ENCODE measurements at regions not wholly inside any gene's neighbourhood (a gene's known extent, or its start where the extent isn't known, plus 50 kb on each side); places are given as distances from the start of the nearest gene placed in this dataset.
"Not testable (repeated sequence)": the region's sequence is repeated elsewhere in the genome, so short reads cannot be mapped to it uniquely, and the experiment has no call there.

DNA sequence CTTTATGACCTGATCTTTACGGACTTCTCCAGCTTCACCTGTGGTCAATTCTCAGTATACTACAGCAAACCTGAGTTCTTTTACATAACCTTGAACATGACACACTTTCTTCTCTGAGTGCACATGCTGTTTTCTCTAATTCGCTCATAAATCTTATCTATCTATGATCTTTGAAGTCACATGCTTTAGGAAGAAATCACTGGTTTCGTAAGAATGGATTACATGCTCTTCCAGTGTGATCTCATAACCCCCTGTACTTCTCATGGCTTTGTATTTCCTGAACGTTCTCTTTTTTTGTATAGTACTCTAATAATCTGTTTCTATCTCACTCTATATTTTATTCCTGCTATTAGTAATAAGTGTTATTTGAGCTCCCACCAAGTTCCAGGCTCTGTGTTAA lies 1165.2 kb downstream of the TBL1XR1 start:
- no peak for DNase-seq

DNA sequence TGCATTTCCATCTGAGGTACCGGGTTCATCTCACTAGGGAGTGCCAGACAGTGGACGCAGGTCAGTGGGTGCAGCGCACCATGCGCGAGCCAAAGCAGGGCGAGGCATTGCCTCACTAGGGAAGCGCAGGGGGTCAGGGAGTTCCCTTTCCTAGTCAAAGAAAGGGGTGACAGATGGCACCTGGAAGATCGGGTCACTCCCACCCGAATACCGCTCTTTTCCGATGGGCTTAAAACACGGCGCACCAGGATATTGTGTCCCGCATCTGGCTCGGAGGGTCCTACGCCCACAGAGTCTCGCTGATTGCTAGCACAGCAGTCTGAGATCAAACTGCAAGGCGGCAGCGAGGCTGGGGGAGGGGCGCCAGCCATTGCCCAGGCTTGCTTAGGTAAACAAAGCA lies 1157.1 kb downstream of the NAALADL2 start:
- DNase-seq: not testable (repeated sequence)

DNA sequence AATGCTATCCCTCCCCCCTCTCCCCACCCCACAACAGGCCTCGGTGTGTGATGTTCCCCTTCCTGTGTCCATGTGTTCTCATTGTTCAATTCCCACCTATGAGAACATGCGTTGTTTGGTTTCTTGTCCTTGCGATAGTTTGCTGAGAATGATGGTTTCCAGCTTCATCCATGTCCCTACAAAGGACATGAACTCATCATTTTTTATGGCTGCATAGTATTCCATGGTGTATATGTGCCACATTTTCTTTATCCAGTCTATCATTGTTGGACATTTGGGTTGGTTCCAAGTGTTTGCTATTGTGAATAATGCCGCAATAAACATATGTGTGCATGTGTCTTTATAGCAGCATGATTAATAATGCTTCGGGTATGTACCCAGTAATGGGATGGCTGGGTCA lies 1156.1 kb downstream of the NAALADL2 start:
- not testable (repeated sequence) for DNase-seq

- no peak for DNase-seq
These were observed 1150.1 kb downstream of the NAALADL2 start for GRCh38 chr3:176009256-176009655.

GRCh38 chr3:176005564-176005963 lies 1146.4 kb downstream of the NAALADL2 start:
- DNase-seq: no peak

DNA sequence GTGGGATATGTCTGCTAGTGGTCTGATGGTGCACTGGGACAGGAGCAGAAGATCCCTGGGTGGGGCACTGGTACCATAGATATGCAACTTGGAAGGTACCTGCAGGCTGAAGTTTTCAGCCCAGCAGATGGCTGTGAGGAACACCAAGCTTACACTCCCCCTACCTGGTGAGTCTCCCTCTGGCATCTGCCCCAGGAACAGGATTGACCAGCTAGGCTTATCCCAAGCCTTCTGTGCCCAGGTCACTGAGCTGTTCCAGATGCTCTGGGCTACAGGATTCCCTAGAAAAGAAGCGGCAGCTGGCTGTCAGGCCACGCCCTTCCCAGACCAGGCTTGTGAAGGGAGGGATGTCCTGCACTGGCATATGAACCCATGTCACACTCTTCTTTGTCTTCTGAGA lies 1130.0 kb downstream of the NAALADL2 start:
- DNase-seq: no peak

DNA sequence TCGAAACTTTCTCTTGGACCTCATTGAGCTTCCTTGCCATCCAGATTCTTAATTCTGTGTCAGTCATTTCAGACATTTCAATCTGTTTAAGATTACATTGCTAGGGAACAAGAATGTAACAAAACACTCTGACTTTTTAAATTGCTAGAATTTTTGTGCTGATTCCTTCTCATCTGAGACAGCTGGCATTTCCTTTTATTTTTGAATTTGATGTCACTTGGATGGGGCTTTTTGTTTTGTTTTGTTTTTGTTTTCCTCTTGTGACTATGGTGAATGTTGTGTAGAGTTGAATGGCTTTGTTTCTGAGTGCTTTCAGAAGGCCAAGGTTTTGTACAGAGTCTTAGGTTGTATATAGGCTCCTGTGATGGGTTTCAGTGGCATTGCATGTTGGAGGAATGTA lies 1129.3 kb downstream of the NAALADL2 start:
- DNase-seq: no peak

DNA sequence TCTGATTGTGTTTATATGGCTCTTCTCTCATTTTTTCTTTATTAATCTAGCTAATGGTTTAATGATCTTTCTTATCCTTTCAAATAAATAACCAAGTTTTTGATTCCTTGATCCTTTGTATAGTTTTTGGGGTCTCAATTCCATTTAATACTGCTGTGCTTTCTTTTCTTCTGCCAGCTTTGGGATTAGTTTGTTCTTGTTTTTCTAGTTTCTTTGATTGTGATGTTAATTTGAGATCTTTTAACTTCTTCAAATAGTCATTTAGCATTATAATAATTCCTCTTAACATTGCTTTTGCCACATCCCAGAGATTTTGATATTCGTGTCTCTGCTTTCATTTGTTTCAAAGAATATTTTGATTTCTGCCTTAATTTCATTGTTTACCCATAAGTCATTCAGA lies 1126.6 kb downstream of the NAALADL2 start:
- DNase-seq: no peak

DNA sequence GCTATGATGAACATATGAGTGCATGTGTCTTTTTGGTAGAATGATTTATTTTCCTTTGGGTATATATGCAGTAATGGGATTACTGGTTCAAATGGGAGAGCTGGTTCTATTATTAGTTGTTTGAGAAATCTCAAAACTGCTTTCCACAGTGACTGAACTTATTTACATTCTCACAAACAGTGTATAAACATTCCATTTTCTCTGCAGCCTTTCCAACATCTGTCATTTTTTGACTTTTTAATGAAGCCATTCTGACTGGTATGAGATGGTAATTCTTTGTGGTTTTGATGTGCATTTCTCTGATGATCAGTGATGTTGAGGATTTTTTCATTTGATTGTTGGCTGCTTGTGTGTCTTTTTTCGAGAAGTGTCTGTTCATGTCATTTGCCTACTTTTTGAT lies 1124.2 kb downstream of the NAALADL2 start:
- no peak for DNase-seq

- no peak for DNase-seq
These were observed 1121.5 kb downstream of the NAALADL2 start for GRCh38 chr3:175980486-175981090.

DNA sequence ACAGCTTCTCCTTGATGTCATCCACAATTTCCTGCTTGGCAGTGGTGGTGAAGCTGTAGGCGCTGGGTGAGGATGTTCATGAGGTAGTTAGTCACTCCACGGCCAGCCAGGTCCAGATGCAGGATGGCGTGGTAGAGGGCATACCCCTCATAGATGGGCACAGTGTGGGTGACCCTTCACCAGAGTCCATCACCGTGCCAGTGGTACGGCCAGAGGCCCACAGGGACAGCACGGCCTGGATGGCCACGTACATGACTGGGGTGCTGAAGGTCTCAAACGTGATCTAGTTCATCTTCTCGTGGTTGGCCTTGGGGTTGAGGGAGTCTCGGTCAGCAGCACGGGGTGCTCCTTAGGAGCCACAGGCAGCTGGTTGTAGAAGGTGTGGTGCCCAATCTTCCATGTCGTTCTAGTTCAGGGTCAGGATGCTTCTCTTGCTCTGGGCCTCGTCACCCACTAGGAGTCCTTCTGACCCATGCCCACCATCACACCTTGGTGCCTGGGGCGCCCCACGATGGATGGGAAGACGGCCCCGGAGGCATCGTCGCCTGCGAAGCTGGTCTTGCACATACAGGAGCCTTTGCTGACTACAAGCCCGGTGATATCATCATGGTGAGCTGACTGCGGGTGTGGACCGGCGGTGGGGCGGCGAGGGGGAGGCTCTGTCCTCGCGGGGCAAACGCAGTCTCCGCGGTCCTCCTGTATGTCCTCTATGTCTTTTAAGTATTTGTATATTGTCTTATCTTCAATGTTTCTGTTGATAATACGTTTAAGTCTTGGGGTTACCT lies 1119.0 kb downstream of the NAALADL2 start:
- DNase-seq: no peak

- DNase-seq: no peak
These were observed 1110.3 kb downstream of the NAALADL2 start for GRCh38 chr3:175969456-175969855.

GRCh38 chr3:175965036-175965435 lies 1105.9 kb downstream of the NAALADL2 start:
- DNase-seq: no peak

GRCh38 chr3:175957427-175957826 lies 1098.3 kb downstream of the NAALADL2 start:
- DNase-seq: no peak

DNA sequence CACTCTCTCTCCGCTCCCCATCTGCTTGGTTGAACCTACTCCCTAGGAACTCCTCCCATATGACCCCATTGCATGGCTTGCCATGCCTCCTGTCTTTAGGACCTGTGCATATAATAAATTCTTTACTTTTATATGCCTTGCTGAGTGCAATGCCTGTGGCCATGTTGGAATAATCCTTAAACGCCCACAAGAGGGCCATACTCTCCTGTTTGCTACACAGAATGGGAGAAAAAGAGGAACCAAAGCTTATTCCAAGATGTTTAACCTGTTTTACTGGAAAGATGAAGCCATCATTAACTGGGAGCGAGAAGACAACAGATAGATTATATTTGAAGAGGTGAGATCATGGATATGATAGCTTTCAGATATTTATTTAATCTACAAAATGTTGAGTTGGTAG lies 1097.8 kb downstream of the NAALADL2 start:
- no peak for DNase-seq

- no peak for DNase-seq
These were observed 1092.0 kb downstream of the NAALADL2 start for GRCh38 chr3:175951047-175951694.

- DNase-seq: no peak
These were observed 1088.9 kb downstream of the NAALADL2 start for GRCh38 chr3:175948041-175948440.

DNA sequence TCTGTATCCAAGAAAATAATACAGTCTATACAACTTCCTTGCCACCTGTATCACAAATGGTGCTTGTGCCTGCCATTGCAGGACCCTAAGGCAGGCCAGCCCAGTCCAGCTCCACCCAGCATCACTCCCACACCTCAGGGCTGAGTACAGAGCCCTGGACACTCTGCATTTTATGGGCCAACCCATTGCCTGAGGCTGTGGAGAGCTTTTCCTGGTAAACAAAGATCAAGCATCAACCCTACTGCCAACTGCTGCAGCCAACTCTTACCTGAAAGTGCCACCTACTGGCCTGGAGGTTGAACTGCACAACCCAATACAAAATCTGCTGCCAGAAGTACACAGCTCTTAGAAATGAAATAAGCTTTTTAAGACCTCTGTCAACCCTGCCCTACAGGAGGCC lies 1082.2 kb downstream of the NAALADL2 start:
- no peak for DNase-seq

DNA sequence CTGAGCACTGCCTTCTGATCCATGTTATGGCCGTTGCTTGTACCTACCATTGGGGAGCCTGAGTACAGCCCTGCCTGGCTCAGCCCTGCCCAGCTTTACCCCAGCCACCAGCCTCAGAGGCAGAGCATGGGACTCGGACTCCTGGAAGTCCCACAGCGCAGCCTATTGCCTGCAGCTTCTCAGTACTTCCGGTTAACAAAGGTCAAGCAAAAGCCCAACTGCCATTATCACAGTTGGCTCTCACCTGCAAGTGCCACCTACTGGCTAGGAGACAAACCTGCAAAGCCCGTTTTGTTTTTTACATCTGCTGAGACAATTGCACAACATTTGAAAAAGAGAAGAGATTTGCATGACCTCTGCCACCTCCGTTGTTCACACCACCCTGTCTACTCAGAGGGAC lies 1081.7 kb downstream of the NAALADL2 start:
- no peak for DNase-seq

DNA sequence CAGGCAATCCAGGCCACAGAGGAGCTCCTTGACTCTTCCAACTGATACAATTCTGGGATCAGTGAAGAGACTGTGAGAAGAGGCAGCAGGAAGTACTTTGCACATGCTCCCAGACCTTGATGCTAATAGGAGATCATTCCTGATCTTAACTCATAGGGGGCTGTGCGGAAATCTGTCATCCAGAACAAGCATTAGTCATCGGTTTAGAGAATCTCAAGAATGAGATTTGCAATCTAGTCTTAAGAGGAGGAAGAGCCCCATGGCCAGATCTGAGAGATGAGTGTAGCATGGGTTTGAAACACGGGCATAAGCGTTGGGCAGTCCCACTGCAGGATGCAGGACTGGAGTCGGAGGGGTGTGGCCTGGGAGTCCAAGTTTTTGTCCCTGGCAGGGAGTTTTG lies 1081.1 kb downstream of the NAALADL2 start:
- no peak for DNase-seq

- DNase-seq: not testable (repeated sequence)
These were observed 1078.2 kb downstream of the NAALADL2 start for GRCh38 chr3:175937367-175937766.

- no peak for DNase-seq
These were observed 1073.5 kb downstream of the NAALADL2 start for GRCh38 chr3:175932586-175932985.

DNA sequence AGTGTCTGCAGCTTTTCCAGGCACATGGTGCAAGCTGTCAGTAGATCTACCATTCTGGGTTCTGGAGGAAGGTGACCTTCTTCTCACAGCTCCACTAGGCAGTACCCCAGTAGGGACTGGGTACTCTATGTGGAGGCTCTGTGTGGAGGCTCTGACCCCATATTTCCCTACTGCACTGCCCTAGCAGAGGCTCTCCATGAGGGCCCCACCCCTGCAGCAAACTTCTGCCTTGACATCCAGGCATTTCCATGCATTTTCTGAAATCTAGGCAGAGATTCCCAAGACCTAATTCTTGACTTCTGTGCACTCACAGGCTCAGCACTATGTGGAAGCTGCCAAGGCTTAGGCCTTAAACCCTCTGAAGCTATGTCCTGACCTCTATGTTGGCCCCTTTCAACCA lies 1060.0 kb downstream of the NAALADL2 start:
- no peak for DNase-seq
